ENCODE measurements at regions not wholly inside any gene's neighbourhood (a gene's known extent, or its start where the extent isn't known, plus 50 kb on each side); places are given as distances from the start of the nearest gene placed in this dataset.

- H3K4me1 ChIP-seq (ENCODE audit: control insufficient read depth, extremely low read depth, insufficient read depth, low read length), result no peaks in the 10 kb centered on the region
- FAIRE-seq (no peak), DNase-seq (ENCODE audit: low read depth, low spot score) (no peak)
- H3K9ac ChIP-seq (ENCODE audit: control insufficient read depth, extremely low read depth, insufficient read depth, low read length), result no peak overlapping the region
- H3K4me3 ChIP-seq (ENCODE audit: control insufficient read depth in 2 of 3, extremely low read depth in 1 of 3, insufficient read depth in 2 of 3, low read depth in 1 of 3, low read length in 3 of 3), result no peak overlapping the region
- H3K27ac ChIP-seq (ENCODE audit: control insufficient read depth, insufficient read depth, low read length), result no peak overlapping the region
- H3K27me3 ChIP-seq (ENCODE audit: control insufficient read depth, extremely low read depth, insufficient read depth, low read length), result no peaks in the 10 kb centered on the region
- H4K20me1 ChIP-seq (ENCODE audit: control insufficient read depth, extremely low read depth, insufficient read depth, low read length), result no peaks in the 10 kb centered on the region
- TF ChIP-seq EZH2 (IDR thresholded peaks at IDR 0.05; ENCODE audit: low read length) (no peak), CTCF (optimal IDR thresholded peaks at IDR 0.05 in 1 of 3, IDR thresholded peaks at IDR 0.05 in 1 of 3, conservative IDR thresholded peaks at IDR 0.05 in 1 of 3; ENCODE audit: extremely low read depth in 1 of 3, insufficient read depth in 2 of 3, low read length in 3 of 3) (no peak)
- dilution Hi-C loops (cut with MboI; ENCODE audit: extremely low pct_ligation_motif_present, low sequenced_read_pairs), result no loop called here
- H3K4me2 ChIP-seq (ENCODE audit: control insufficient read depth, extremely low read depth, insufficient read depth, low read depth, low read length), result no peak overlapping the region
- H3K36me3 ChIP-seq (ENCODE audit: control insufficient read depth in 2 of 2, extremely low read depth in 1 of 2, insufficient read depth in 2 of 2, low read length in 2 of 2), result no peaks in the 10 kb centered on the region
- no peaks in the 10 kb centered on the region for H3K9me1 ChIP-seq (ENCODE audit: control insufficient read depth, extremely low read depth, insufficient read depth, low read length)
- H3K9me3 ChIP-seq (ENCODE audit: control insufficient read depth, low read depth, low read length), result no peaks in the 10 kb centered on the region
- H3K79me2 ChIP-seq (ENCODE audit: control insufficient read depth, insufficient read depth, low read length), result no peaks in the 10 kb centered on the region
- H2AFZ ChIP-seq (ENCODE audit: control insufficient read depth, low read length), result no peak overlapping the region
Observed at GRCh38 chr6:44500074-44500473, 112.6 kb downstream of the CDC5L start.

GRCh38 chr6:44503471-44503870, 116.0 kb downstream of the CDC5L start:
- TF ChIP-seq CTCF (optimal IDR thresholded peaks at IDR 0.05 in 1 of 3, IDR thresholded peaks at IDR 0.05 in 1 of 3, conservative IDR thresholded peaks at IDR 0.05 in 1 of 3; ENCODE audit: extremely low read depth in 1 of 3, insufficient read depth in 2 of 3, low read length in 3 of 3) (no peak), EZH2 (IDR thresholded peaks at IDR 0.05; ENCODE audit: low read length) (no peak)
- Histone ChIP-seq H4K20me1 (ENCODE audit: control insufficient read depth, extremely low read depth, insufficient read depth, low read length) (no peaks in the 10 kb centered on the region), H3K4me1 (ENCODE audit: control insufficient read depth, extremely low read depth, insufficient read depth, low read length) (no peaks in the 10 kb centered on the region), H3K9me3 (ENCODE audit: control insufficient read depth, low read depth, low read length) (no peaks in the 10 kb centered on the region), H3K79me2 (ENCODE audit: control insufficient read depth, insufficient read depth, low read length) (no peaks in the 10 kb centered on the region), H3K27ac (ENCODE audit: control insufficient read depth, insufficient read depth, low read length) (no peak overlapping the region), H3K9ac (ENCODE audit: control insufficient read depth, extremely low read depth, insufficient read depth, low read length) (no peak overlapping the region), H3K4me3 (ENCODE audit: control insufficient read depth in 2 of 3, extremely low read depth in 1 of 3, insufficient read depth in 2 of 3, low read depth in 1 of 3, low read length in 3 of 3) (no peak overlapping the region), H3K36me3 (ENCODE audit: control insufficient read depth in 2 of 2, extremely low read depth in 1 of 2, insufficient read depth in 2 of 2, low read length in 2 of 2) (no peaks in the 10 kb centered on the region), H3K27me3 (ENCODE audit: control insufficient read depth, extremely low read depth, insufficient read depth, low read length) (no peaks in the 10 kb centered on the region), H2AFZ (ENCODE audit: control insufficient read depth, low read length) (no peak overlapping the region), H3K9me1 (ENCODE audit: control insufficient read depth, extremely low read depth, insufficient read depth, low read length) (no peaks in the 10 kb centered on the region), H3K4me2 (ENCODE audit: control insufficient read depth, extremely low read depth, insufficient read depth, low read depth, low read length) (no peak overlapping the region)
- DNase-seq (ENCODE audit: low read depth, low spot score) (no peak), FAIRE-seq (no peak)
- dilution Hi-C loops (cut with MboI; ENCODE audit: extremely low pct_ligation_motif_present, low sequenced_read_pairs), result no loop called here
